Trophoblast cell (in vitro differentiated cells and primary cell): ENCODE measurements at regions not wholly inside any gene's neighbourhood (a gene's known extent, or its start where the extent isn't known, plus 50 kb on each side); places are given as distances from the start of the nearest gene placed in this dataset.

Experiments
- DNase-seq, 2 donors: peaks; one replicate each; pipeline ENCODE4 v3.0.0-alpha.2; 2016
- H2AFZ ChIP-seq: 2 replicates; pipeline ENCODE4 v1.6.1; 2013; ENCODE audit warnings: low read length, moderate library complexity, mild to moderate bottlenecking; ENCODE audit not compliant: insufficient read depth, poor library complexity
- H2AK5ac ChIP-seq: 2 replicates; pipeline ENCODE4 v1.6.1; 2013; ENCODE audit warnings: mild to moderate bottlenecking, low read length
- H2BK120ac ChIP-seq: 2 replicates; pipeline ENCODE4 v1.6.1; 2013; ENCODE audit warnings: low read length, mild to moderate bottlenecking, moderate library complexity; ENCODE audit not compliant: insufficient read depth, poor library complexity
- H2BK12ac ChIP-seq: 2 replicates; pipeline ENCODE4 v1.6.1; 2013; ENCODE audit warnings: mild to moderate bottlenecking, low read length, moderate library complexity
- H2BK5ac ChIP-seq: 2 replicates; pipeline ENCODE4 v1.6.1; 2013; ENCODE audit warnings: low read length, low read depth, moderate library complexity, mild to moderate bottlenecking; ENCODE audit not compliant: poor library complexity
- H3K14ac ChIP-seq: 2 replicates; pipeline ENCODE4 v1.6.1; 2013; ENCODE audit warnings: mild to moderate bottlenecking, low read length
- H3K18ac ChIP-seq: 2 replicates; pipeline ENCODE4 v1.6.1; 2013; ENCODE audit warnings: mild to moderate bottlenecking, low read length
- H3K23ac ChIP-seq: 2 replicates; pipeline ENCODE4 v1.6.1; 2013; ENCODE audit warnings: low read length
- H3K27ac ChIP-seq: 2 replicates; pipeline ENCODE4 v1.5.1; 2013; ENCODE audit warnings: low read depth, mild to moderate bottlenecking, inconsistent platforms, low read length, moderate library complexity
- H3K27me3 ChIP-seq: 2 replicates; pipeline ENCODE4 v1.6.1; 2013; ENCODE audit warnings: inconsistent platforms, mild to moderate bottlenecking, low read length, moderate library complexity; ENCODE audit not compliant: insufficient read depth
- H3K36me3 ChIP-seq, 2 experiments: 1 replicate in 1 of 2; 2 replicates in 1 of 2; pipeline ENCODE4 v1.6.1; 2013; ENCODE audit warnings: low read length in 2 of 2, mild to moderate bottlenecking in 2 of 2, moderate library complexity in 1 of 2; ENCODE audit not compliant: insufficient read depth in 2 of 2, control insufficient read depth in 1 of 2
- H3K4ac ChIP-seq: 2 replicates; pipeline ENCODE4 v1.6.1; 2013; ENCODE audit warnings: low read depth, mild to moderate bottlenecking, low read length, moderate library complexity
- H3K4me1 ChIP-seq, 2 experiments: 1 replicate in 1 of 2; 2 replicates in 1 of 2; pipeline ENCODE4 v1.6.1; 2013; ENCODE audit warnings: low read length in 2 of 2, mild to moderate bottlenecking in 2 of 2, moderate library complexity in 1 of 2; ENCODE audit not compliant: insufficient read depth in 2 of 2, control insufficient read depth in 1 of 2
- H3K4me2 ChIP-seq: 2 replicates; pipeline ENCODE4 v1.6.1; 2013; ENCODE audit warnings: inconsistent platforms, mild to moderate bottlenecking, low read length, moderate library complexity
- H3K4me3 ChIP-seq: 2 replicates; pipeline ENCODE4 v1.5.1; 2013; ENCODE audit warnings: mild to moderate bottlenecking, low read depth, low read length, inconsistent platforms
- H3K79me1 ChIP-seq: one replicate; pipeline ENCODE4 v1.6.1; 2013; ENCODE audit warnings: low read length
- H3K79me2 ChIP-seq: 2 replicates; pipeline ENCODE4 v1.6.1; 2013; ENCODE audit warnings: low read length, mild to moderate bottlenecking; ENCODE audit not compliant: control insufficient read depth, insufficient read depth, poor library complexity
- H3K9ac ChIP-seq: 2 replicates; pipeline ENCODE4 v1.6.1; 2013; ENCODE audit warnings: mild to moderate bottlenecking, low read length
- H3K9me3 ChIP-seq: 2 replicates; pipeline ENCODE4 v1.6.1; 2013; ENCODE audit warnings: low read depth, mild to moderate bottlenecking, control low read depth, inconsistent platforms, low read length; ENCODE audit not compliant: insufficient read depth
- H4K12ac ChIP-seq: 2 replicates; pipeline ENCODE4 v1.6.1; 2013; ENCODE audit warnings: low read depth, mild to moderate bottlenecking, low read length, moderate library complexity
- H4K8ac ChIP-seq: 2 replicates; pipeline ENCODE4 v1.6.1; 2013; ENCODE audit warnings: low read depth, mild to moderate bottlenecking, low read length, moderate library complexity
- H4K91ac ChIP-seq: one replicate; pipeline ENCODE4 v1.6.1; 2013; ENCODE audit warnings: low read depth, mild to moderate bottlenecking, low read length, moderate library complexity
- WGBS: extraction: QIAGEN DNeasy Blood & Tissue Kit; methylation state at CpG from one replicate; pipeline ENCODE4 v1.1.7; 2013; ENCODE audit warnings: missing lambda C conversion rate; ENCODE audit not compliant: insufficient read length, insufficient coverage; ENCODE audit errors: extremely low coverage; 5-methylcytosine and 5-hydroxymethylcytosine counted together

DNA sequence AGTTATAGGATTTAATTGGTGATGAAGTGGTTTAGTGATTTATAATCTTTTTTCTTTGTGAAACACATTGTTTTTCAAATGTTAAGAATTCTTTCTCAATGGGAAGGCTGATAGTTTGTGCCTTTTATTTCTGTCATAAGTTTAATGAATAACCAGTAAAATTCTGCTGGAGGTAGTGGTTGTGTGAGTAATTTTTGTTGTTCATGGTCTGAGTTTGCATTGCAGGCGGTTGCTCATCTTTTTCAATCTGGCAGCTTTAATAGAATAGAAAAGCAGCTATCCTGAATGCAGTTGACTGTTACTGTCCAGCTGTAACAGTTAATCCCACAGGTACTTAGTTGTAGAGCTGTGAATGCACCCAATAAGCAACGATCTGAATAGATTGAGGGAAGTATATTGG lies 215.6 kb upstream of the AFF2 start:
- H2AK5ac ChIP-seq = no peak overlapping the region
- no peaks in the 10 kb centered on the region for H3K4me1 ChIP-seq
- no peak overlapping the region for H2BK120ac ChIP-seq
- no peak overlapping the region for H3K23ac ChIP-seq
- no peak overlapping the region for H2BK5ac ChIP-seq
- H3K18ac ChIP-seq = no peak overlapping the region
- no peak overlapping the region for H3K4me2 ChIP-seq
- H3K4me3 ChIP-seq = no peak overlapping the region
- H2BK12ac ChIP-seq = no peak overlapping the region
- no peak overlapping the region for H3K27ac ChIP-seq
- H4K12ac ChIP-seq = no peak overlapping the region
- no peak overlapping the region for H3K4ac ChIP-seq
- no peaks in the 10 kb centered on the region for H3K79me1 ChIP-seq
- H3K9ac ChIP-seq = no peak overlapping the region
- no peaks in the 10 kb centered on the region for H3K27me3 ChIP-seq
- H3K14ac ChIP-seq = no peak overlapping the region
- no peak overlapping the region for H4K91ac ChIP-seq
- no peaks in the 10 kb centered on the region for H3K36me3 ChIP-seq
- no peak for DNase-seq
- H3K79me2 ChIP-seq = no peaks in the 10 kb centered on the region
- H4K8ac ChIP-seq = no peak overlapping the region
- no peak overlapping the region for H2AFZ ChIP-seq
- no CpG with 5 or more reads among the region's 2 CpGs for WGBS
- no peaks in the 10 kb centered on the region for H3K9me3 ChIP-seq

DNA sequence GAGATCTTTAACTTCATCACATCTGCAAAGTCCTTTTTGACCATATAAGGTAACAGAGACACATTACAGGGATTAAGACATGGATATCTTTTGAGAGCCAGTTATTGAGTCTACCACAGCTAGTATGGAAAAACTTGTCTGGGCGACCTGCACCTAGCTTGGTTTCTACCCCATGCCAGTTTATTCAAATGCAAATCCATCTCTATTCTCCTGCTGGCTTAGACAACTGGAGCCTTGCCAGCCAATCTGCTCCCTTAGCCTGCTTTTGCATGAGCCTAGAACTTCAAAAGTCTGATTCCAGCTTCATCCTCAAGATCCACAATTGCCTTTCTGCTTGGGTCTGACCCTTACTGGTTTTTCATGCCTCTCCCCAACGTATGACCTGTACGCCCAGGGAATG lies 212.0 kb upstream of the AFF2 start:
- Histone ChIP-seq H3K27me3 (no peaks in the 10 kb centered on the region), H3K9me3 (no peaks in the 10 kb centered on the region), H3K79me2 (no peaks in the 10 kb centered on the region), H3K4me1 (no peaks in the 10 kb centered on the region), H3K4me3 (no peak overlapping the region), H4K12ac (no peak overlapping the region), H3K36me3 (no peaks in the 10 kb centered on the region), H2BK120ac (no peak overlapping the region), H2AK5ac (no peak overlapping the region), H3K4me2 (no peak overlapping the region), H4K8ac (no peak overlapping the region), H3K79me1 (no peaks in the 10 kb centered on the region), H3K14ac (no peak overlapping the region), H4K91ac (no peak overlapping the region), H2AFZ (no peak overlapping the region), H2BK12ac (no peak overlapping the region), H3K23ac (no peak overlapping the region), H3K18ac (no peak overlapping the region), H3K9ac (no peak overlapping the region), H3K27ac (no peak overlapping the region), H2BK5ac (no peak overlapping the region), H3K4ac (no peak overlapping the region)
- DNase-seq = no peak
- WGBS = no CpG with 5 or more reads among the region's 3 CpGs

DNA sequence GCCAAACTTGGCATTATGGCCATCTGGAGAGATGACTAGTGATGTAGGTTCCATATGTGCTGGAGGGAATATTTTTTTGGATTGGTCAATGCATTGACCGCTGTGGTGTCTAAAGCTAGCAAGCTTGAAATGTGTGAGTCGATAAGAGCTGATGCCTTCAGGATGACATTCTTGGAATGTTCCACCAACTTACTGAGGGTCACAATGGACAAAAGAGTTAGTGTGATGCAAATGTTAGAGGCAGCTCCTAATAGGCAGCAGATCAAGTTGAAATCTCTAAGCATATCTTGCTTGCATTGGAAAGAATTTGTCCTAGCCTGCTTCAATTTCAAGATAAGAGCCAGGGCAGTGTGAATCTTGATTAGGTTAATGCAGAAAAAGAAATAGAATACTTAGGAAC lies 210.4 kb upstream of the AFF2 start:
- H3K14ac ChIP-seq = no peak overlapping the region
- H3K27me3 ChIP-seq = no peaks in the 10 kb centered on the region
- no peak overlapping the region for H2AK5ac ChIP-seq
- H2BK5ac ChIP-seq = no peak overlapping the region
- no CpG with 5 or more reads among the region's 2 CpGs for WGBS
- no peak overlapping the region for H2BK12ac ChIP-seq
- no peak overlapping the region for H2BK120ac ChIP-seq
- H3K18ac ChIP-seq = no peak overlapping the region
- DNase-seq = peak in 1 of 2 donors; percentile 45
- H3K79me2 ChIP-seq = no peaks in the 10 kb centered on the region
- H3K9me3 ChIP-seq = no peaks in the 10 kb centered on the region
- H3K9ac ChIP-seq = no peak overlapping the region
- no peak overlapping the region for H4K8ac ChIP-seq
- no peaks in the 10 kb centered on the region for H3K36me3 ChIP-seq
- H2AFZ ChIP-seq = no peak overlapping the region
- H3K4me1 ChIP-seq = no peaks in the 10 kb centered on the region
- H3K27ac ChIP-seq = no peak overlapping the region
- no peak overlapping the region for H3K4me3 ChIP-seq
- no peak overlapping the region for H3K4ac ChIP-seq
- no peak overlapping the region for H3K23ac ChIP-seq
- H4K91ac ChIP-seq = no peak overlapping the region
- no peaks in the 10 kb centered on the region for H3K79me1 ChIP-seq
- no peak overlapping the region for H4K12ac ChIP-seq
- H3K4me2 ChIP-seq = no peak overlapping the region

DNA sequence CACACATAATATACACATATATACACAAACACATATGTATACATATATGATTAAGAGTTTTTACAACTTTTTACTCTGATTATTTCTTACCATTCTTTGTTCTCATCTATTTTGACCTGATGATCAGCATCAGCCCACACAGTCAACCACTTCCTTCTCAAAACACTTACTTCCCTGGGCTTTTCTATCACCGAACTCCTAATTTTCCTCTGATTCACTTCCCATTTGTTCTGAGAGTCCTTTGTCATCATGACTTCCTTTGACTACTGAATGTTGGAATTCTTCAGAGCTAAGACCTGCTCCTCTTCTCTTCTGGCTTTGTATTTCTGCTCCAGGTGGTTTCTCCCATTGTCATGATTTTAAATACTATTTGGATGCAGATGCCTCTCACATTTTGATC lies 209.5 kb upstream of the AFF2 start:
- H2BK120ac ChIP-seq = no peak overlapping the region
- H3K18ac ChIP-seq = no peak overlapping the region
- no peak overlapping the region for H3K4me3 ChIP-seq
- no peak overlapping the region for H3K27ac ChIP-seq
- no peaks in the 10 kb centered on the region for H3K9me3 ChIP-seq
- no peak overlapping the region for H2BK5ac ChIP-seq
- H3K79me1 ChIP-seq = no peaks in the 10 kb centered on the region
- H2BK12ac ChIP-seq = no peak overlapping the region
- H4K91ac ChIP-seq = no peak overlapping the region
- H4K12ac ChIP-seq = no peak overlapping the region
- H3K4me1 ChIP-seq = no peaks in the 10 kb centered on the region
- no peak overlapping the region for H2AK5ac ChIP-seq
- no CpG with 5 or more reads among the region's 1 CpG for WGBS
- no peak for DNase-seq
- H3K27me3 ChIP-seq = no peaks in the 10 kb centered on the region
- no peak overlapping the region for H3K23ac ChIP-seq
- no peaks in the 10 kb centered on the region for H3K36me3 ChIP-seq
- H4K8ac ChIP-seq = no peak overlapping the region
- H2AFZ ChIP-seq = no peak overlapping the region
- H3K79me2 ChIP-seq = no peaks in the 10 kb centered on the region
- H3K14ac ChIP-seq = no peak overlapping the region
- H3K4ac ChIP-seq = no peak overlapping the region
- no peak overlapping the region for H3K9ac ChIP-seq
- no peak overlapping the region for H3K4me2 ChIP-seq
